Mucosa of descending colon (tissue), 3 donors: ENCODE measurements at regions not wholly inside any gene's neighbourhood (a gene's known extent, or its start where the extent isn't known, plus 50 kb on each side); places are given as distances from the start of the nearest gene placed in this dataset.

Experiments
- ATAC-seq: fragments of 200-7000 bp; cut with Tn5 transposase; one replicate; pipeline ENCODE4 v1.9.1; 2020; ENCODE audit warnings: mild to moderate bottlenecking, moderate library complexity
- DNase-seq, 3 donors: peaks; one replicate each; pipeline ENCODE4 v3.0.0-alpha.2; 2020
- H3K36me3 ChIP-seq: fragments of 200-600 bp; one replicate; pipeline ENCODE4 v1.8.0; 2021; ENCODE audit warnings: low read depth, mild to moderate bottlenecking
- H3K4me1 ChIP-seq: fragments of 200-600 bp; one replicate; pipeline ENCODE4 v1.8.0; 2021; ENCODE audit warnings: low read depth, mild to moderate bottlenecking
- H3K4me3 ChIP-seq: fragments of 200-600 bp; one replicate; pipeline ENCODE4 v1.8.0; 2021; ENCODE audit warnings: mild to moderate bottlenecking
- H3K9me3 ChIP-seq: fragments of 200-600 bp; one replicate; pipeline ENCODE4 v1.8.0; 2021; ENCODE audit warnings: mild to moderate bottlenecking
- CTCF ChIP-seq: fragments of 200-600 bp; IDR thresholded peaks from one replicate; pipeline ENCODE4 v1.8.0; 2022; ENCODE audit warnings: antibody characterized with exemption, mild to moderate bottlenecking
- intact Hi-C, 2 donors: fragments of 100-400 bp; cut with DNase I in 1 of 2; cut with micrococcal nuclease in 1 of 2; formaldehyde crosslinking; loops; one replicate each; pipeline versions ENCODE4 v1.11.0 to v1.11.1; 2022; cut with DNase I, micrococcal nuclease
- donor health status: DM: no; HTN: no; CAD: no; lungs with moderate emphysema.
- donor health status: DM: no; HTN: no; CAD: no.
- donor health status: DM: no; HTN: yes; CAD: no.

GRCh38 chr2:128581849-128582244, 263.2 kb upstream of the HS6ST1 start:
- ATAC-seq (no peak), DNase-seq (no peak)
- no peak overlapping the region for H3K4me3 ChIP-seq
- H3K4me1 ChIP-seq, result no peaks in the 10 kb centered on the region
- intact Hi-C loops, result no loop called here
- no peak for TF ChIP-seq CTCF
- H3K9me3 ChIP-seq, result no peaks in the 10 kb centered on the region
- H3K36me3 ChIP-seq, result no peaks in the 10 kb centered on the region

GRCh38 chr2:128584296-128584890, 265.7 kb upstream of the HS6ST1 start:
- no peak for TF ChIP-seq CTCF
- H3K4me1 ChIP-seq, result no peaks in the 10 kb centered on the region
- H3K4me3 ChIP-seq, result no peak overlapping the region
- no peaks in the 10 kb centered on the region for H3K36me3 ChIP-seq
- intact Hi-C loops, result no loop called here
- DNase-seq (no peak), ATAC-seq (no peak)
- H3K9me3 ChIP-seq, result no peaks in the 10 kb centered on the region

GRCh38 chr2:128585706-128586105, 267.0 kb upstream of the HS6ST1 start:
- ATAC-seq (peak; percentile 60), DNase-seq (no peak)
- no peaks in the 10 kb centered on the region for H3K4me1 ChIP-seq
- no peaks in the 10 kb centered on the region for H3K9me3 ChIP-seq
- H3K36me3 ChIP-seq, result no peaks in the 10 kb centered on the region
- no peak overlapping the region for H3K4me3 ChIP-seq
- TF ChIP-seq CTCF, result no peak
- intact Hi-C loops, result no loop called here

GRCh38 chr2:128589681-128590080, 271.0 kb upstream of the HS6ST1 start:
- Histone ChIP-seq H3K36me3 (no peaks in the 10 kb centered on the region), H3K4me3 (no peak overlapping the region), H3K4me1 (no peaks in the 10 kb centered on the region), H3K9me3 (no peaks in the 10 kb centered on the region)
- no peak for ATAC-seq
- no peak for DNase-seq
- TF ChIP-seq CTCF, result no peak
- intact Hi-C loops, result no loop called here

- H3K4me3 ChIP-seq, result no peak overlapping the region
- intact Hi-C loops, result no loop called here
- H3K36me3 ChIP-seq, result no peaks in the 10 kb centered on the region
- ATAC-seq (no peak), DNase-seq (no peak)
- TF ChIP-seq CTCF, result no peak
- no peaks in the 10 kb centered on the region for H3K9me3 ChIP-seq
- H3K4me1 ChIP-seq, result no peaks in the 10 kb centered on the region
These were observed 271.8 kb upstream of the HS6ST1 start for GRCh38 chr2:128590309-128591021.
